NCI-H524 treated with DMSO at 0.1 percent for 48 hours (cell line): ENCODE measurements at regions not wholly inside any gene's neighbourhood (a gene's known extent, or its start where the extent isn't known, plus 50 kb on each side); places are given as distances from the start of the nearest gene placed in this dataset.

Experiments
- DNase-seq: peaks from one replicate; lab custom pipeline; 2025; lab: John Stamatoyannopoulos, UW

- no peak for DNase-seq
These were observed 130.6 kb upstream of the MTNR1B start for GRCh38 chr11:92838759-92839310.

GRCh38 chr11:92839450-92839849 is 130.0 kb upstream of the MTNR1B start:
- no peak for DNase-seq

DNA sequence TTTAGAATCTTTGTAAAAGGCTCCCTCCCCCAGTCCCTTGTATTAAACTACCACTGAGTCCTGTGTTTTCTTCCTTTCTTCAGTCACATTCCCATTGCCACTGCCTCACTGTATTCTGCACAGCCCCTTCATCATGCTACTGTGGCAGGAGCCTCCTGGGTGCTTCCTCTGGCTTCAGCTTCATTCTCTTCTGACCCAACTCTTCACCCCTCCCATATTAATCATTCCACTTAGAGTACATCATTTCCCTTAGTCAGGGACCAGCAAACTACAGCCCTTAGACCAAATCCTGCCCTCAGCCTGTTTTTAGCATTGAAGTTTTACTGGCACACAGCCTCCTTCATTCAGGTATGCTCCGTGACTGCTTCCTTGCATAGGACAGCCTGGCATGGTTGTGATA is 127.7 kb upstream of the MTNR1B start:
- DNase-seq = no peak

DNA sequence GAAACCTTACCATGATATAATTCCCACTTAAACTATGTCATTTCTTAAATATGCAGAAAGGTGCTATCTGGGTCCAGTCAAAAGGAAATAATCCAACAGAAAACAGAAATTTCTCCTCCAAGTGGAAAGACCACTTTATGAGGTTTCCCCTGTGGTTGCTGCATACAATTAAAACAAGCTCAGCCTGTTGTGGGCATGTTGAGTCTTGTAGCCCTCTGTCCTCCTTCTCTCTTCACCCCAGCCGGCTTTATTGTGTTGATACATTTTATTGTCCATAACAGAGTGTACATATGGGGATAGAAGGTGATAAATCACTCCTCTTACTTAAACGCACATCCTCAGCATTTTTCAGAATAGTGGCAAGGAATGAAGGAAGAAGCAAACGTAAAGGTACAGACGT is 126.0 kb upstream of the MTNR1B start:
- no peak for DNase-seq

DNA sequence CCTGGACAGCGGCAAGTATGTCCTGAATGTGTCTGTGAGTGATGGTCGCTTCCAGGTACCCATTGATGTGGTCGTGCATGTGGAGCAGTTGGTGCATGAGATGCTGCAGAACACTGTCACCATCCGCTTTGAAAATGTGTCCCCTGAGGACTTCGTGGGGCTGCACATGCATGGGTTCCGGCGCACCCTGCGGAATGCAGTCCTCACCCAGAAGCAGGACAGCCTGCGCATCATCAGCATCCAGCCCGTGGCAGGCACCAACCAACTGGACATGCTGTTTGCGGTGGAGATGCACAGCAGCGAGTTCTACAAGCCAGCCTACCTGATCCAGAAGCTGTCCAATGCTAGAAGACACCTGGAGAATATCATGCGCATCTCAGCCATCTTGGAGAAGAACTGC is 125.3 kb upstream of the MTNR1B start:
- DNase-seq = no peak

DNA sequence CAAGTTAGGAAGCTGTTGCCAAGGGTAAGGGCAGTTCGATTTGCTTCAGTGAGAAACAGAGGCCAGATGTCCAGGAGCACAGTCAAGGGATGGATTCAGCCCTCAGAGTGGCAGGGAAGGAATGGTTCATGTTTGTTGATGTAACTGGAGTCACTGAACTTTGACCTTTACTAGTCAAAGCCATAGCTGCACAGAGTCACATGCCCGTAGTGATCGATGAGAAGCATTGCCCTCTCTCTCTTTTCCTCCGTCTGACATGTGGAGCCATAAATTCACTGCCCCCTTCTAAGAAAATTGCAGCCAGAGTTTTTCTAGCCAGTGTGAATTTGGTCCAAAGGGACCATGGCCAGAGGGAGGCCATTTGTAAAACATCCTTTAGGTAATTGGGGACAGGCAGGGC is 124.1 kb upstream of the MTNR1B start:
- DNase-seq = no peak

- DNase-seq = no peak
These were observed 123.6 kb upstream of the MTNR1B start for GRCh38 chr11:92845805-92846204.

GRCh38 chr11:92846491-92847125 is 122.8 kb upstream of the MTNR1B start:
- DNase-seq = no peak

DNA sequence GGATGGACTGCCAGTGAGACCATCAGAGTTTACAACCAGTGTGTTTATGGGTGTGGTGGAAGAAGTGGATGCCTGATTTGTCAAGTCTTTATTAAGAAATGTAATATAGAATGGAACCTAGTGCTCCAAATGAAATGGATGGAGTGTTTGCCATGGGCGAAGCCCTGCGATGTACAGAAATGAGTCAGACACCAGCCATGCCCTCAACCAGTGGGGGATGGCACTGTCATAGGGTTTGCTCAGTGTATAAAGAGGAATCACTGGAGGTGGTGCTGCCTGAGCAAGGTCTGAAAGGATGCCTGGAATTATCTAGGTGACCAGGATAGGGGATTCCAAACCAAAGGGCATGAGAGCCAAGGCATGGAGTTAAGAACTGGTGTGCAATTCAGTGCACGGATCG is 120.9 kb upstream of the MTNR1B start:
- DNase-seq = no peak

- DNase-seq = no peak
These were observed 119.1 kb upstream of the MTNR1B start for GRCh38 chr11:92850296-92850826.

DNA sequence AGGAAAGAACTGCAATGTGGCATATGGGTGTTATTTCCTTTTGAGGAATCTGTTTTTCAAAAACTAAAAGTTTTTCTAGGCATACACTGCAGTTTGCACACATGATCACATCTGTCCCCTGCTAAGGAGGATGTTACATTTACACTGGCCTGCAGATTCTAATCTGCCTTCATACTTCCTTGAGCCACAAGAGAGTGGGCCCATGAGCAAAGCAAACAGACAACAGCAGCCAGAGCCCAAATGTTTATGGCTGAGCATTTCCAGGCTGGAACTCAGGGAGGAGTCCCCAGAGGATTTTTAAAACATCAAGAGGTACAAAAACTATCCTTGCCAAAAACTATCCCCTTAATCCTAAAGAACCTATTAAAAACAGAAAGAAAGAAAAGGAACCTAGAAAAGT is 117.2 kb upstream of the MTNR1B start:
- no peak for DNase-seq

DNA sequence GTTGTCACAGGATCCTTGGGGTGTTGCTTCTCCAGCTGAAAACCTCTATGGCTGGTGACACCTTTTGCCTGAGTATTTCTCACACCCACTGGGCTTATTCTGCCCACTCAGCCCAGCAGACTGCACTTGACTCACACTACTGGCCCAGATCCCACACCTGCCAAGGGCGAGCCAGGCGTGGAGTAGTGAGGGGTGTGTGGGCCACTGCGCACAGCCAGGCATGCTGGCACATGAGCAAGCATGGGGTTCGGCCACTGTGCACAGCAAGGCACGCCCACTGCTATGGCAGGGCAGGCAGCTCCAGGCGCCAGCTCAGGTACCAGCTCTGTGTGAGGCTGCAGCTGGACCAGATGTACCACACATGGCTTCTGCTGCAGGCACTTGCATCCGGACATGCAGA is 116.5 kb upstream of the MTNR1B start:
- no peak for DNase-seq

- DNase-seq = no peak
These were observed 115.3 kb upstream of the MTNR1B start for GRCh38 chr11:92854162-92854561.

- DNase-seq = no peak
These were observed 114.5 kb upstream of the MTNR1B start for GRCh38 chr11:92854952-92855351.

GRCh38 chr11:92855607-92856405 is 113.6 kb upstream of the MTNR1B start:
- DNase-seq = no peak

DNA sequence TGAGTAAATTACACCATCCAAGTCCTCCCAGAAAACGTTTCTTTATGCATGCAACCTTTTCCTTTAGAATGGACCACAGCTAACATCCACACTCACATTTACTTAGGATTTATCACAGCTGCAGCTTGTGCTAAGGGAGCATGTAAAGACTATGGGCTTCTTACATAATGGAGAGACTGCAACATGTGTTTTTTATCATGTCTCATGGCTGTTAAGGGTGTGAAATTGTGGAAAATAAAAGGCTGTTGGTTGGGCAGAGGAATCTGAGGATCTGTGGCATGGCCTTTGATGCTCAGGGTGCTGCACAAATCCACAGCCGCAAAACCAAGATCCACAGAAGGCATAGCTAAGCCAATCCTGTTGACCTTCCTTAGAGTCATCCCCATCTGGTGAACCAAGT is 112.0 kb upstream of the MTNR1B start:
- DNase-seq = no peak

- DNase-seq = no peak
These were observed 110.2 kb upstream of the MTNR1B start for GRCh38 chr11:92859156-92859690.

GRCh38 chr11:92861634-92862033 is 107.8 kb upstream of the MTNR1B start:
- no peak for DNase-seq

- DNase-seq = no peak
These were observed 104.1 kb upstream of the MTNR1B start for GRCh38 chr11:92865352-92865751.

DNA sequence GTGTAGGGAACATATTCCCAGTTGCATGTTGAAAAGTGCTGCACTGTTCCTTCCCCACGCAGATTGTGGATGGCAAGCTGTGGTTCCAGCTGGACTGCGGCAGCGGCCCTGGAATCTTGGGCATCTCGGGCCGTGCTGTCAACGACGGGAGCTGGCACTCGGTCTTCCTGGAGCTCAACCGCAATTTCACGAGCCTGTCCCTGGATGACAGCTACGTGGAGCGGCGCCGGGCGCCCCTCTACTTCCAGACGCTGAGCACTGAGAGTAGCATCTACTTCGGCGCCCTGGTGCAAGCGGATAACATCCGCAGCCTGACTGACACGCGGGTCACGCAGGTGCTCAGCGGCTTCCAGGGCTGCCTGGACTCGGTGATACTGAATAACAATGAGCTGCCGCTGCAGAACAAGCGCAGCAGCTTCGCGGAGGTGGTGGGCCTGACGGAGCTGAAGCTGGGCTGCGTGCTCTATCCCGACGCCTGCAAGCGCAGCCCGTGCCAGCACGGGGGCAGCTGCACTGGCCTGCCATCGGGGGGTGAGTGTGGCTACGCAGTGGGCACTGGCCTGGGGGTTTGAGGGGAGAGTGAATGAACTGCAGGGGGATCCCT is 102.7 kb upstream of the MTNR1B start:
- no peak for DNase-seq

GRCh38 chr11:92867913-92868619 is 101.4 kb upstream of the MTNR1B start:
- no peak for DNase-seq

GRCh38 chr11:92869716-92870115 is 99.7 kb upstream of the MTNR1B start:
- DNase-seq = no peak
